B cell (primary cell): ENCODE measurements at regions not wholly inside any gene's neighbourhood (a gene's known extent, or its start where the extent isn't known, plus 50 kb on each side); places are given as distances from the start of the nearest gene placed in this dataset.

Experiments
- EZH2 ChIP-seq: IDR thresholded peaks from 2 replicates; pipeline ENCODE4 v1.6.1; 2012; ENCODE audit warnings: borderline replicate concordance, low read depth, mild to moderate bottlenecking, moderate library complexity, low read length; ENCODE audit not compliant: insufficient read depth, poor library complexity, severe bottlenecking
- TF ChIP-seq, protein P1 (sequence below): fragments of 200-600 bp; IDR thresholded peaks from one replicate; pipeline ENCODE4 v1.8.0; 2022; ENCODE audit warnings: antibody characterized with exemption, mild to moderate bottlenecking

GRCh38 chr18:22728481-22729105, 204.5 kb upstream of the RBBP8 start:
- TF ChIP-seq, protein P1, sequence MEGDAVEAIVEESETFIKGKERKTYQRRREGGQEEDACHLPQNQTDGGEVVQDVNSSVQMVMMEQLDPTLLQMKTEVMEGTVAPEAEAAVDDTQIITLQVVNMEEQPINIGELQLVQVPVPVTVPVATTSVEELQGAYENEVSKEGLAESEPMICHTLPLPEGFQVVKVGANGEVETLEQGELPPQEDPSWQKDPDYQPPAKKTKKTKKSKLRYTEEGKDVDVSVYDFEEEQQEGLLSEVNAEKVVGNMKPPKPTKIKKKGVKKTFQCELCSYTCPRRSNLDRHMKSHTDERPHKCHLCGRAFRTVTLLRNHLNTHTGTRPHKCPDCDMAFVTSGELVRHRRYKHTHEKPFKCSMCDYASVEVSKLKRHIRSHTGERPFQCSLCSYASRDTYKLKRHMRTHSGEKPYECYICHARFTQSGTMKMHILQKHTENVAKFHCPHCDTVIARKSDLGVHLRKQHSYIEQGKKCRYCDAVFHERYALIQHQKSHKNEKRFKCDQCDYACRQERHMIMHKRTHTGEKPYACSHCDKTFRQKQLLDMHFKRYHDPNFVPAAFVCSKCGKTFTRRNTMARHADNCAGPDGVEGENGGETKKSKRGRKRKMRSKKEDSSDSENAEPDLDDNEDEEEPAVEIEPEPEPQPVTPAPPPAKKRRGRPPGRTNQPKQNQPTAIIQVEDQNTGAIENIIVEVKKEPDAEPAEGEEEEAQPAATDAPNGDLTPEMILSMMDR = no peak
- TF ChIP-seq EZH2 = no peak
